Uterus (tissue), 2 donors: ENCODE measurements at regions not wholly inside any gene's neighbourhood (a gene's known extent, or its start where the extent isn't known, plus 50 kb on each side); places are given as distances from the start of the nearest gene placed in this dataset.

ENCODE experiments used
- CTCF ChIP-seq, 4 experiments: fragments of 200-600 bp in 2 of 4; fragments of 450-650 bp in 2 of 4; sonication (generic) in 2 of 4; IDR thresholded peaks; one replicate each; pipeline ENCODE4 v1.5.1; 2016 to 2019; ENCODE audit warnings: antibody characterized with exemption in 4 of 4, mild to moderate bottlenecking in 2 of 4, moderate library complexity in 1 of 4
- POLR2A ChIP-seq, 2 donors: fragments of 450-650 bp; IDR thresholded peaks; one replicate each; pipeline ENCODE4 v1.6.1; 2016; ENCODE audit warnings: antibody characterized with exemption in 2 of 2, mild to moderate bottlenecking in 1 of 2, moderate library complexity in 1 of 2

- no peak for TF ChIP-seq CTCF (IDR thresholded peaks at IDR 0.05)
- no peak for TF ChIP-seq POLR2A (IDR thresholded peaks at IDR 0.05)
Observed at GRCh38 chr5:144042156-144042555, 128.3 kb downstream of the YIPF5 start.
